ENCODE measurements at regions not wholly inside any gene's neighbourhood (a gene's known extent, or its start where the extent isn't known, plus 50 kb on each side); places are given as distances from the start of the nearest gene placed in this dataset.

GRCh38 chr13:29946093-29946492 is 95.7 kb upstream of the UBL3 start:
- no peak for DNase-seq

GRCh38 chr13:29943686-29944085 is 93.3 kb upstream of the UBL3 start:
- DNase-seq, result no peak

- no peak for DNase-seq
Observed at GRCh38 chr13:29943273-29943672, 92.9 kb upstream of the UBL3 start.

- DNase-seq, result no peak
Observed at GRCh38 chr13:29940715-29941114, 90.3 kb upstream of the UBL3 start.

GRCh38 chr13:29939158-29939557 is 88.7 kb upstream of the UBL3 start:
- no peak for DNase-seq

- DNase-seq, result no peak
Observed at GRCh38 chr13:29937841-29938240, 87.4 kb upstream of the UBL3 start.

- no peak for DNase-seq
Observed at GRCh38 chr13:29937379-29937778, 87.0 kb upstream of the UBL3 start.

GRCh38 chr13:29936956-29937355 is 86.5 kb upstream of the UBL3 start:
- DNase-seq, result no peak

- DNase-seq, result no peak
Observed at GRCh38 chr13:29936051-29936813, 85.8 kb upstream of the UBL3 start.

GRCh38 chr13:29935309-29935981 is 85.0 kb upstream of the UBL3 start:
- DNase-seq, result peak; percentile 14

GRCh38 chr13:29934531-29935308 is 84.3 kb upstream of the UBL3 start:
- no peak for DNase-seq

- no peak for DNase-seq
Observed at GRCh38 chr13:29933401-29933800, 83.0 kb upstream of the UBL3 start.

GRCh38 chr13:29931696-29932095 is 81.3 kb upstream of the UBL3 start:
- DNase-seq, result no peak

GRCh38 chr13:29929062-29929847 is 78.8 kb upstream of the UBL3 start:
- no peak for DNase-seq

GRCh38 chr13:29926098-29926476 is 75.7 kb upstream of the UBL3 start:
- DNase-seq, result no peak

GRCh38 chr13:29925457-29926097 is 75.2 kb upstream of the UBL3 start:
- DNase-seq, result no peak

GRCh38 chr13:29924482-29925350 is 74.3 kb upstream of the UBL3 start:
- DNase-seq, result no peak

GRCh38 chr13:29923554-29924481 is 73.4 kb upstream of the UBL3 start:
- DNase-seq, result peak; percentile 6

GRCh38 chr13:29922896-29923295 is 72.5 kb upstream of the UBL3 start:
- no peak for DNase-seq

GRCh38 chr13:29922281-29922821 is 71.9 kb upstream of the UBL3 start:
- DNase-seq, result no peak
